Esophagus squamous epithelium (tissue), 5 donors: ENCODE measurements at regions not wholly inside any gene's neighbourhood (a gene's known extent, or its start where the extent isn't known, plus 50 kb on each side); places are given as distances from the start of the nearest gene placed in this dataset.

ENCODE experiments used
- DNase-seq: peaks from one replicate; lab custom pipeline; 2025; lab: John Stamatoyannopoulos, UW
- H3K27ac ChIP-seq, 4 donors: fragments of 200-600 bp; sonication (generic); one replicate each; pipeline ENCODE4 v1.5.1; 2016 to 2019; ENCODE audit warnings: mild to moderate bottlenecking in 1 of 4
- H3K27me3 ChIP-seq, 4 donors: fragments of 200-600 bp; sonication (generic); 1 replicate in 3 of 4; 2 replicates in 1 of 4; pipeline versions ENCODE4 v1.5.1 to v1.6.0; 2017 to 2021; ENCODE audit warnings: antibody characterized with exemption in 1 of 4
- H3K36me3 ChIP-seq, 3 donors: fragments of 200-600 bp; sonication (generic); one replicate each; pipeline ENCODE4 v1.5.1; 2016 to 2019
- H3K4me1 ChIP-seq, 3 donors: fragments of 200-600 bp; sonication (generic); one replicate each; pipeline ENCODE4 v1.5.1; 2017 to 2019
- H3K4me3 ChIP-seq, 4 donors: fragments of 200-600 bp; sonication (generic); 1 replicate in 3 of 4; 2 replicates in 1 of 4; pipeline ENCODE4 v1.5.1; 2016 to 2019; ENCODE audit warnings: mild to moderate bottlenecking in 2 of 4, moderate library complexity in 1 of 4
- H3K9me3 ChIP-seq, 3 donors: fragments of 200-600 bp; sonication (generic); one replicate each; pipeline ENCODE4 v1.5.1; 2016 to 2019
- CTCF ChIP-seq, 6 experiments: fragments of 450-650 bp in 4 of 6; fragments of 200-600 bp in 2 of 6; sonication (generic) in 2 of 6; IDR thresholded peaks; one replicate each; pipeline ENCODE4 v1.5.1; 2016 to 2019; ENCODE audit warnings: antibody characterized with exemption in 6 of 6, mild to moderate bottlenecking in 4 of 6, moderate library complexity in 4 of 6
- POLR2A ChIP-seq, 4 donors: fragments of 450-650 bp; IDR thresholded peaks; one replicate each; pipeline ENCODE4 v1.6.1; 2017; ENCODE audit warnings: antibody characterized with exemption in 4 of 4, mild to moderate bottlenecking in 4 of 4, moderate library complexity in 3 of 4
- WGBS, 2 donors: methylation state at CpG; one replicate each; pipeline ENCODE4 v1.1.5; 2018; 5-methylcytosine and 5-hydroxymethylcytosine counted together
- intact Hi-C: fragments of 100-400 bp; cut with DNase I; formaldehyde crosslinking; loops from one replicate; pipeline ENCODE4 v1.15.0; 2022
- donor health status: DM: yes; HTN: yes; CAD: no.

GRCh38 chr13:105342281-105342820 lies 1193.1 kb downstream of the EFNB2 start:
- H3K27me3 ChIP-seq = no peaks in the 10 kb centered on the region
- no peak for TF ChIP-seq POLR2A (IDR thresholded peaks at IDR 0.05)
- TF ChIP-seq CTCF (IDR thresholded peaks at IDR 0.05) = no peak
- no peaks in the 10 kb centered on the region for H3K9me3 ChIP-seq
- no peaks in the 10 kb centered on the region for H3K4me1 ChIP-seq
- intact Hi-C loops = no loop called here
- 83 to 92% methylated on average over 11 of the region's 11 CpGs for WGBS, 2 donors
- no peak for DNase-seq
- no peak overlapping the region for H3K27ac ChIP-seq
- H3K4me3 ChIP-seq = no peak overlapping the region
- H3K36me3 ChIP-seq = no peaks in the 10 kb centered on the region

GRCh38 chr13:105341758-105342157 lies 1193.7 kb downstream of the EFNB2 start:
- TF ChIP-seq POLR2A (IDR thresholded peaks at IDR 0.05) = no peak
- TF ChIP-seq CTCF (IDR thresholded peaks at IDR 0.05) = no peak

GRCh38 chr13:105341256-105341655 lies 1194.2 kb downstream of the EFNB2 start:
- no peaks in the 10 kb centered on the region for H3K9me3 ChIP-seq
- 96 to 97% methylated on average over 3 of the region's 3 CpGs for WGBS, 2 donors
- no peak overlapping the region for H3K27ac ChIP-seq
- no peaks in the 10 kb centered on the region for H3K4me1 ChIP-seq
- no peak for TF ChIP-seq CTCF (IDR thresholded peaks at IDR 0.05)
- no peak for TF ChIP-seq POLR2A (IDR thresholded peaks at IDR 0.05)
- no peaks in the 10 kb centered on the region for H3K27me3 ChIP-seq
- intact Hi-C loops = no loop called here
- no peak for DNase-seq
- no peak overlapping the region for H3K4me3 ChIP-seq
- H3K36me3 ChIP-seq = no peaks in the 10 kb centered on the region

More at GRCh38 chr13:105341758-105342157, 1193.7 kb downstream of the EFNB2 start:
- intact Hi-C loops = no loop called here
- no peak for DNase-seq
- no peaks in the 10 kb centered on the region for H3K36me3 ChIP-seq
- no peaks in the 10 kb centered on the region for H3K9me3 ChIP-seq
- H3K4me3 ChIP-seq = no peak overlapping the region
- H3K27ac ChIP-seq = no peak overlapping the region
- no peaks in the 10 kb centered on the region for H3K27me3 ChIP-seq
- H3K4me1 ChIP-seq = no peaks in the 10 kb centered on the region
- WGBS, 2 donors = 76 to 96% methylated on average over 2 of the region's 2 CpGs

- Histone ChIP-seq H3K27ac (no peak overlapping the region), H3K9me3 (no peaks in the 10 kb centered on the region), H3K4me3 (no peak overlapping the region), H3K36me3 (no peaks in the 10 kb centered on the region), H3K4me1 (no peaks in the 10 kb centered on the region), H3K27me3 (no peaks in the 10 kb centered on the region)
- intact Hi-C loops = no loop called here
- 78 to 79% methylated on average over 3 of the region's 3 CpGs for WGBS, 2 donors
- DNase-seq = no peak
- no peak for TF ChIP-seq POLR2A (IDR thresholded peaks at IDR 0.05)
- TF ChIP-seq CTCF (IDR thresholded peaks at IDR 0.05) = no peak
Observed at GRCh38 chr13:105340061-105340606, 1195.3 kb downstream of the EFNB2 start.

- WGBS, 2 donors = 73 to 77% methylated on average over 2 of the region's 2 CpGs
- Histone ChIP-seq H3K4me1 (no peaks in the 10 kb centered on the region), H3K4me3 (no peak overlapping the region), H3K9me3 (no peaks in the 10 kb centered on the region), H3K27ac (no peak overlapping the region), H3K36me3 (no peaks in the 10 kb centered on the region), H3K27me3 (no peaks in the 10 kb centered on the region)
- TF ChIP-seq POLR2A (IDR thresholded peaks at IDR 0.05) (no peak), CTCF (IDR thresholded peaks at IDR 0.05) (no peak)
- DNase-seq = no peak
- intact Hi-C loops = no loop called here
Observed at GRCh38 chr13:105338773-105339172, 1196.7 kb downstream of the EFNB2 start.
